HFF-Myc (cell line): ENCODE measurements at regions not wholly inside any gene's neighbourhood (a gene's known extent, or its start where the extent isn't known, plus 50 kb on each side); places are given as distances from the start of the nearest gene placed in this dataset.

ENCODE experiments used
- DNase-seq: peaks from one replicate; pipeline ENCODE4 v3.0.0-alpha.2; 2011; ENCODE audit warnings: low read depth; ENCODE audit errors: extremely low read depth
- H3K4me3 ChIP-seq: replicated peaks from 2 replicates; pipeline ENCODE4 v1.5.1; 2011; ENCODE audit warnings: low read depth, mild to moderate bottlenecking, control low read depth, low read length
- CTCF ChIP-seq: IDR thresholded peaks from 2 replicates; pipeline ENCODE4 v1.5.1; 2012; ENCODE audit warnings: mild to moderate bottlenecking, low read depth, low read length, control low read depth; ENCODE audit errors: missing control alignments

DNA sequence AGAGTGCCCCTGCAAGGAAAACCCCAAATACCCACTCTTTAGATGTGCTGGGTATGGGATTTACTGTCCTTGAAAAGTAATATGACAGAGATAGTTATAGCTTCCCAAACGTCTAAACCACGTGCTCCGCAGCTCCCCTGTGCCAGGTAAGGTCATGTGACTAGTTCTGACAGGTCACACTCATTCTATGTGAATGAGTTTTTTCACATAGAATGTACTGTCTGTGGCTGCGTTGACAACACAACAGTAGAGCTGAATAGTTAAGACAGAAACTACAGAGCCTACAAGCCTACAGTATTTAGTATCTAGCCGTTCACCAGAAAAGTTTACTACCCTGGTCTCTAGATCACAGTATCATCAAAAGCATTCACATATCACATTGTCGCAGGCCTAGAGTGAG lies 236.2 kb downstream of the ETS1 start:
- no peak overlapping the region for H3K4me3 ChIP-seq
- no peak for TF ChIP-seq CTCF
- no peak for DNase-seq

- DNase-seq, result no peak
- no peak for TF ChIP-seq CTCF
- H3K4me3 ChIP-seq, result no peak overlapping the region
Measured at GRCh38 chr11:128349650-128350299, 237.6 kb downstream of the ETS1 start.

DNA sequence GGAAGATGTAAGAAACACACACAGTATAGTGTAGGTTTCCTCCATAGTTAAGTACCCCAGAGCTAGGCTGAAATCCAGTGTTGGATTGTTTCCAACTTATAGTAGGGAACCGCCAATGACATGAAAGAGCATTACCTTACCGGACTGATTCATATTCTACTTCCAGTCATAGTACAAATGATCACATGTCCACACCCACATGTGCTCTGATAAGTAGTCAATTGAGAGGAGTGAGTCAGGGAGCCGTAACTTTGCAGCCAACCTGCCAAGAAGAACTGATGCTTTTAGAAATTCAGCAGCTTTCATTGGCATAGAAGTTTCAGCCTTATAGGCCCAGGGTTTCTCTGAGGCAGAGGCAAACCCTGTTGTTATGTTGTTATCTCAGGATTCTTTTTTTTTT lies 240.6 kb downstream of the ETS1 start:
- no peak overlapping the region for H3K4me3 ChIP-seq
- no peak for TF ChIP-seq CTCF
- no peak for DNase-seq

DNA sequence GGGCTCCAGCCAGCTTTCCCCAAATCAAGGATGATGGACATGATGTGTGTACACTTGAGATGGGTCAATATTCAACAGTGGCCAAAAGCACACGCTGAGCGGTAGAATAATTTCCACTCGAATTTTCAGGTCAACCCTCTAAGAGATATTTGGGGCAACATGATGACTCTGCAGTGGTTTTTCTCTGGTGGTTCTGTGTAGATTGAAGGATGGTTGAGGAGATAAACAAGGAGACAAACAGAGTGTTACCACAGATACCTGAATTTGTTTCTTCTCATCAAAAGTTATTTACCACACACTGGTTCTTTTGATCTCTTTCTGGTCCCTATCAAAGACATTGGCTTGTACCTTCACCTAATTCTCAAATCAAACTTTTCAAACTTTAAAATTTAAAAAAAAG lies 242.0 kb downstream of the ETS1 start:
- no peak for TF ChIP-seq CTCF
- no peak overlapping the region for H3K4me3 ChIP-seq
- DNase-seq, result no peak

GRCh38 chr11:128343870-128344269 lies 243.5 kb downstream of the ETS1 start:
- H3K4me3 ChIP-seq, result no peak overlapping the region
- no peak for TF ChIP-seq CTCF
- DNase-seq, result no peak

- no peak for TF ChIP-seq CTCF
- no peak overlapping the region for H3K4me3 ChIP-seq
- no peak for DNase-seq
Measured at GRCh38 chr11:128343135-128343514, 244.2 kb downstream of the ETS1 start.

DNA sequence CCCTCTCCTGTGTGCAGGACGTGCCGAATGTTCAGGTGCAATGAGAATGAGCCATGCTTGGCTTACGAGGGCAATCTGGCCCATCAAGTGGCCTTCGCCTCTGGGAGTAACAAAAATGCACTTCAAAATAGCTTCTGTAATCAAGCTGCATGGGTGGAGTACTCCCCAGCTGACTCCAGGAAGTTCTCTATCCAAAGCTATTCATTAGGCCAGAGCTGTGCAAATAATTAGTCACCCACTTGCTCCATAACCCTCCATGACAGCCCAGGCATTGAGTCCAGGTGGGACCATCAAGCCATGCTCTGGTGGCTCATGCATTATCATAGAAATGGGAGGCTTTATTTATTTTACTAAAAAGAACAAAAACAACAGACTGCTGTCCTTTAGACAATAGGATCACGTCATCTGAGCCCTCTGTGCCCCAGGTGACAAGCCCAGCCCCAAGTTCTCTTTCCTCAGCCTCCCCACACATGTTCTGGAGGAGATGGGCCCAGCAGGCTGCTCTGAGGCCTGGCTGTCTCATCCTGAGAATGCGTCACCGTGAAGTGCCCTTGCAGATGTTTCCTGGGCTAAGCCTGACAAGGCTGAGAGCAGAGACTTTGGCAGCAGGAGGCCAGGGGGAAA lies 244.7 kb downstream of the ETS1 start:
- no peak overlapping the region for H3K4me3 ChIP-seq
- peak; percentile 76 for DNase-seq
- no peak for TF ChIP-seq CTCF
